BE2C (cell line): ENCODE measurements at regions not wholly inside any gene's neighbourhood (a gene's known extent, or its start where the extent isn't known, plus 50 kb on each side); places are given as distances from the start of the nearest gene placed in this dataset.
A peak's percentile ranks its signal among the peaks of the same experiment; 100 is the strongest.

Experiments used
- DNase-seq: peaks from one replicate; pipeline ENCODE4 v3.0.0-alpha.2; 2020
- H3K27me3 ChIP-seq: fragments of 250-450 bp; sonication (Bioruptor Pico); 2 replicates; pipeline ENCODE4 v1.5.1; 2020; ENCODE audit warnings: mild to moderate bottlenecking
- H3K36me3 ChIP-seq: fragments of 250-450 bp; sonication (Bioruptor Pico); 2 replicates; pipeline ENCODE4 v1.5.1; 2020; ENCODE audit warnings: mild to moderate bottlenecking
- H3K4me1 ChIP-seq: fragments of 250-450 bp; sonication (Bioruptor Pico); 2 replicates; pipeline ENCODE4 v1.5.1; 2020
- H3K4me3 ChIP-seq: 2 replicates; pipeline ENCODE4 v1.5.1; 2011; ENCODE audit warnings: low read depth, low read length
- H3K9me3 ChIP-seq: fragments of 250-450 bp; sonication (Bioruptor Pico); 2 replicates; pipeline ENCODE4 v1.5.1; 2020
- CTCF ChIP-seq: IDR thresholded peaks from 2 replicates; pipeline ENCODE4 v1.5.1; 2012; ENCODE audit warnings: mild to moderate bottlenecking, low read depth, low read length

GRCh38 chr6:56399672-56400263 lies 152.4 kb upstream of the COL21A1 start:
- Histone ChIP-seq H3K9me3 (no peaks in the 10 kb centered on the region), H3K27me3 (no peaks in the 10 kb centered on the region), H3K36me3 (no peaks in the 10 kb centered on the region), H3K4me3 (no peak overlapping the region), H3K4me1 (no peaks in the 10 kb centered on the region)
- no peak for DNase-seq
- TF ChIP-seq CTCF: no peak

GRCh38 chr6:56399250-56399671 lies 151.9 kb upstream of the COL21A1 start:
- Histone ChIP-seq H3K36me3 (no peaks in the 10 kb centered on the region), H3K9me3 (no peaks in the 10 kb centered on the region), H3K4me3 (no peak overlapping the region), H3K4me1 (no peaks in the 10 kb centered on the region), H3K27me3 (no peaks in the 10 kb centered on the region)
- TF ChIP-seq CTCF: no peak
- no peak for DNase-seq

DNA sequence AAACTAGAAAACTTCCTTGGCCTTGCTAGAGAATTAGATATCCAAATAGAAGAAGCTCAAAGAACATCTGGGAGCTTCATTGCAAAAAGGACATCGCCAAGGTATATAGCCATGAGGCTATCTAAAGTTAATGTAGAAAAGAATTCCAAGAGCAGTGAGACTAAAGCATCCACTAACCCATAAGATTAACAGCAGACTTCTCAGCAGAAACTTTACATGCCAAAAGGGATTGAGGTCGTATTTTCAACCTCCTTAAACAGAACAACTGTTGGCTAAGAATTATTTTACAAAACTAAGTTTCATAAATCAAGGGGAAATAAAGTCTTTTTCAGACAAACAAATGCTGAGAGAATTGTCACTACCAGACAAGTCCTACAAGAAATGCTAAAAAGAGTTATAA lies 149.1 kb upstream of the COL21A1 start:
- TF ChIP-seq CTCF: no peak
- DNase-seq: no peak
- Histone ChIP-seq H3K27me3 (no peaks in the 10 kb centered on the region), H3K9me3 (no peaks in the 10 kb centered on the region), H3K4me3 (no peak overlapping the region), H3K36me3 (no peaks in the 10 kb centered on the region), H3K4me1 (no peaks in the 10 kb centered on the region)

GRCh38 chr6:56393615-56394612 lies 146.5 kb upstream of the COL21A1 start:
- Histone ChIP-seq H3K4me1 (no peaks in the 10 kb centered on the region), H3K36me3 (no peaks in the 10 kb centered on the region), H3K27me3 (no peaks in the 10 kb centered on the region), H3K4me3 (no peak overlapping the region), H3K9me3 (no peaks in the 10 kb centered on the region)
- TF ChIP-seq CTCF: no peak
- DNase-seq: peak; percentile 48

DNA sequence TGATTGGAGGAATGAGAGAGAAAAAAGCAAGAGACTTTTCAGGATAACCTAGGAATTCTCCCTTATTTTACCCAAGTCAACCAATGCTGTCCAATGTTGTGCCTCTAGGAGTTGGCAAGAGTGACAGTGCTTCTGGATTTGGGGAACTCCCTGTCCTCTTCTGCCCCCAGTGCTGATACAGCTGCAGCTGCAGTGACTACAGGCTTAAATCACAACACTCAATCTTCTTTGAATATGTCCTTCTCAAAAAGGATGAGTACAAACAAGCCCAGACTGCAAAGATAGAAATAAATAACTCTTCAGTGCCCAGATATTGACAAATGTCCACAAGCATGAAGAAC lies 141.0 kb upstream of the COL21A1 start:
- Histone ChIP-seq H3K27me3 (no peaks in the 10 kb centered on the region), H3K4me3 (no peak overlapping the region), H3K4me1 (no peaks in the 10 kb centered on the region), H3K36me3 (no peaks in the 10 kb centered on the region), H3K9me3 (no peaks in the 10 kb centered on the region)
- DNase-seq: no peak
- no peak for TF ChIP-seq CTCF
